ENCODE measurements at regions not wholly inside any gene's neighbourhood (a gene's known extent, or its start where the extent isn't known, plus 50 kb on each side); places are given as distances from the start of the nearest gene placed in this dataset.

- DNase-seq = no peak
- intact Hi-C loops (cut with micrococcal nuclease) = no loop called here
- H3K36me3 Mint-ChIP-seq (ENCODE audit: low read depth) = no peaks in the 10 kb centered on the region
- peaks cover 6% of the 10 kb centered on the region for H3K27me3 Mint-ChIP-seq (ENCODE audit: low read depth)
- no peak overlapping the region for H3K27ac Mint-ChIP-seq
- no peaks in the 10 kb centered on the region for H3K9me3 Mint-ChIP-seq
- peaks cover 2% of the 10 kb centered on the region for H3K4me1 Mint-ChIP-seq (ENCODE audit: low read depth)
- CTCF ChIA-PET = interaction anchor here (0.9 kb wide), 1 partner anchor 8 kb away, joined by 3 read pairs; no protein-coding TSS in a partner anchor
- no peak overlapping the region for H3K4me3 Mint-ChIP-seq
Measured at GRCh38 chr18:76265497-76266235, 229.4 kb downstream of the ZNF516 start.

- Mint-ChIP-seq H3K36me3 (ENCODE audit: low read depth) (no peaks in the 10 kb centered on the region), H3K9me3 (no peaks in the 10 kb centered on the region), H3K27me3 (ENCODE audit: low read depth) (peaks cover 6% of the 10 kb centered on the region), H3K27ac (no peak overlapping the region), H3K4me3 (no peak overlapping the region), H3K4me1 (ENCODE audit: low read depth) (peaks cover 2% of the 10 kb centered on the region)
- CTCF ChIA-PET = no interaction called here
- intact Hi-C loops (cut with micrococcal nuclease) = no loop called here
- no peak for DNase-seq
Measured at GRCh38 chr18:76264876-76265250, 230.2 kb downstream of the ZNF516 start.

GRCh38 chr18:76264198-76264875, 230.7 kb downstream of the ZNF516 start:
- peaks cover 6% of the 10 kb centered on the region for H3K27me3 Mint-ChIP-seq (ENCODE audit: low read depth)
- H3K27ac Mint-ChIP-seq = no peak overlapping the region
- no peaks in the 10 kb centered on the region for H3K36me3 Mint-ChIP-seq (ENCODE audit: low read depth)
- H3K9me3 Mint-ChIP-seq = no peaks in the 10 kb centered on the region
- H3K4me3 Mint-ChIP-seq = no peak overlapping the region
- no peak for DNase-seq
- intact Hi-C loops (cut with micrococcal nuclease) = no loop called here
- peaks cover 2% of the 10 kb centered on the region for H3K4me1 Mint-ChIP-seq (ENCODE audit: low read depth)
- CTCF ChIA-PET = no interaction called here

- Mint-ChIP-seq H3K36me3 (ENCODE audit: low read depth) (no peaks in the 10 kb centered on the region), H3K4me3 (no peak overlapping the region), H3K27me3 (ENCODE audit: low read depth) (peaks cover 6% of the 10 kb centered on the region), H3K4me1 (ENCODE audit: low read depth) (peaks cover 2% of the 10 kb centered on the region), H3K9me3 (no peaks in the 10 kb centered on the region), H3K27ac (no peak overlapping the region)
- no peak for DNase-seq
- intact Hi-C loops (cut with micrococcal nuclease) = no loop called here
- CTCF ChIA-PET = interaction anchor here (0.9 kb wide), 1 partner anchor 11 kb away, joined by 3 read pairs; no protein-coding TSS in a partner anchor
Measured at GRCh38 chr18:76263046-76264005, 231.7 kb downstream of the ZNF516 start.

GRCh38 chr18:76260941-76261472, 234.0 kb downstream of the ZNF516 start:
- DNase-seq = no peak
- CTCF ChIA-PET = no interaction called here
- Mint-ChIP-seq H3K4me3 (no peak overlapping the region), H3K4me1 (ENCODE audit: low read depth) (peaks cover 2% of the 10 kb centered on the region), H3K36me3 (ENCODE audit: low read depth) (no peaks in the 10 kb centered on the region), H3K27ac (no peak overlapping the region), H3K27me3 (ENCODE audit: low read depth) (peaks cover 7% of the 10 kb centered on the region), H3K9me3 (no peaks in the 10 kb centered on the region)
- intact Hi-C loops (cut with micrococcal nuclease) = no loop called here

GRCh38 chr18:76259711-76260110, 235.3 kb downstream of the ZNF516 start:
- Mint-ChIP-seq H3K27ac (no peak overlapping the region), H3K27me3 (ENCODE audit: low read depth) (peaks cover 8% of the 10 kb centered on the region), H3K9me3 (no peaks in the 10 kb centered on the region), H3K4me3 (no peak overlapping the region), H3K4me1 (ENCODE audit: low read depth) (peaks cover 2% of the 10 kb centered on the region), H3K36me3 (ENCODE audit: low read depth) (no peaks in the 10 kb centered on the region)
- intact Hi-C loops (cut with micrococcal nuclease) = no loop called here
- DNase-seq = no peak
- CTCF ChIA-PET = no interaction called here

- CTCF ChIA-PET = no interaction called here
Measured at GRCh38 chr18:76259096-76259495, 235.9 kb downstream of the ZNF516 start.

GRCh38 chr18:76258209-76258608, 236.8 kb downstream of the ZNF516 start:
- H3K4me1 Mint-ChIP-seq (ENCODE audit: low read depth) = no peaks in the 10 kb centered on the region
- no peak overlapping the region for H3K27ac Mint-ChIP-seq
- DNase-seq = no peak
- H3K9me3 Mint-ChIP-seq = no peaks in the 10 kb centered on the region
- no peak overlapping the region for H3K4me3 Mint-ChIP-seq
- CTCF ChIA-PET = interaction anchor here (0.7 kb wide), 1 partner anchor 27 kb away, joined by 3 read pairs; no protein-coding TSS in a partner anchor
- no peaks in the 10 kb centered on the region for H3K36me3 Mint-ChIP-seq (ENCODE audit: low read depth)
- intact Hi-C loops (cut with micrococcal nuclease) = no loop called here
- peaks cover 12% of the 10 kb centered on the region for H3K27me3 Mint-ChIP-seq (ENCODE audit: low read depth)

More at GRCh38 chr18:76259096-76259495, 235.9 kb downstream of the ZNF516 start:
- no peak for DNase-seq
- Mint-ChIP-seq H3K4me3 (no peak overlapping the region), H3K36me3 (ENCODE audit: low read depth) (no peaks in the 10 kb centered on the region), H3K27me3 (ENCODE audit: low read depth) (peaks cover 12% of the 10 kb centered on the region), H3K27ac (no peak overlapping the region), H3K9me3 (no peaks in the 10 kb centered on the region), H3K4me1 (ENCODE audit: low read depth) (no peaks in the 10 kb centered on the region)
- intact Hi-C loops (cut with micrococcal nuclease) = no loop called here

GRCh38 chr18:76255070-76255683, 239.9 kb downstream of the ZNF516 start:
- H3K36me3 Mint-ChIP-seq (ENCODE audit: low read depth) = no peaks in the 10 kb centered on the region
- no peaks in the 10 kb centered on the region for H3K9me3 Mint-ChIP-seq
- H3K27ac Mint-ChIP-seq = no peak overlapping the region
- no peak for DNase-seq
- CTCF ChIA-PET = no interaction called here
- H3K4me3 Mint-ChIP-seq = no peak overlapping the region
- no peaks in the 10 kb centered on the region for H3K4me1 Mint-ChIP-seq (ENCODE audit: low read depth)
- peaks cover 10% of the 10 kb centered on the region for H3K27me3 Mint-ChIP-seq (ENCODE audit: low read depth)
- intact Hi-C loops (cut with micrococcal nuclease) = no loop called here

GRCh38 chr18:76252880-76253279, 242.2 kb downstream of the ZNF516 start:
- Mint-ChIP-seq H3K4me3 (no peak overlapping the region), H3K27ac (no peak overlapping the region), H3K27me3 (ENCODE audit: low read depth) (peaks cover 10% of the 10 kb centered on the region), H3K9me3 (no peaks in the 10 kb centered on the region), H3K36me3 (ENCODE audit: low read depth) (no peaks in the 10 kb centered on the region), H3K4me1 (ENCODE audit: low read depth) (no peaks in the 10 kb centered on the region)
- intact Hi-C loops (cut with micrococcal nuclease) = loop anchor here (2.0 kb wide), 1 partner anchor 368 kb away; no protein-coding TSS in a partner anchor
- peak; percentile 26 for DNase-seq
- CTCF ChIA-PET = no interaction called here

- intact Hi-C loops (cut with micrococcal nuclease) = loop anchor here (2.0 kb wide), 1 partner anchor 367 kb away; no protein-coding TSS in a partner anchor
- no peaks in the 10 kb centered on the region for H3K4me1 Mint-ChIP-seq (ENCODE audit: low read depth)
- peaks cover 10% of the 10 kb centered on the region for H3K27me3 Mint-ChIP-seq (ENCODE audit: low read depth)
- H3K9me3 Mint-ChIP-seq = no peaks in the 10 kb centered on the region
- CTCF ChIA-PET = no interaction called here
- no peaks in the 10 kb centered on the region for H3K36me3 Mint-ChIP-seq (ENCODE audit: low read depth)
- no peak for DNase-seq
- H3K4me3 Mint-ChIP-seq = no peak overlapping the region
- H3K27ac Mint-ChIP-seq = no peak overlapping the region
Measured at GRCh38 chr18:76252139-76252538, 242.9 kb downstream of the ZNF516 start.

GRCh38 chr18:76251691-76252090, 243.4 kb downstream of the ZNF516 start:
- H3K9me3 Mint-ChIP-seq = no peaks in the 10 kb centered on the region
- no peaks in the 10 kb centered on the region for H3K36me3 Mint-ChIP-seq (ENCODE audit: low read depth)
- H3K4me1 Mint-ChIP-seq (ENCODE audit: low read depth) = no peaks in the 10 kb centered on the region
- no peak overlapping the region for H3K4me3 Mint-ChIP-seq
- intact Hi-C loops (cut with micrococcal nuclease) = loop anchor here (2.0 kb wide), 1 partner anchor 367 kb away; no protein-coding TSS in a partner anchor
- H3K27ac Mint-ChIP-seq = no peak overlapping the region
- peaks cover 10% of the 10 kb centered on the region for H3K27me3 Mint-ChIP-seq (ENCODE audit: low read depth)
- CTCF ChIA-PET = no interaction called here
- no peak for DNase-seq

Measured in activated naive CD4-positive, alpha-beta T cell treated with anti-CD3 and anti-CD28 coated beads for 36 hours (primary cell).